ENCODE measurements at regions not wholly inside any gene's neighbourhood (a gene's known extent, or its start where the extent isn't known, plus 50 kb on each side); places are given as distances from the start of the nearest gene placed in this dataset.

- TF ChIP-seq, protein P1, sequence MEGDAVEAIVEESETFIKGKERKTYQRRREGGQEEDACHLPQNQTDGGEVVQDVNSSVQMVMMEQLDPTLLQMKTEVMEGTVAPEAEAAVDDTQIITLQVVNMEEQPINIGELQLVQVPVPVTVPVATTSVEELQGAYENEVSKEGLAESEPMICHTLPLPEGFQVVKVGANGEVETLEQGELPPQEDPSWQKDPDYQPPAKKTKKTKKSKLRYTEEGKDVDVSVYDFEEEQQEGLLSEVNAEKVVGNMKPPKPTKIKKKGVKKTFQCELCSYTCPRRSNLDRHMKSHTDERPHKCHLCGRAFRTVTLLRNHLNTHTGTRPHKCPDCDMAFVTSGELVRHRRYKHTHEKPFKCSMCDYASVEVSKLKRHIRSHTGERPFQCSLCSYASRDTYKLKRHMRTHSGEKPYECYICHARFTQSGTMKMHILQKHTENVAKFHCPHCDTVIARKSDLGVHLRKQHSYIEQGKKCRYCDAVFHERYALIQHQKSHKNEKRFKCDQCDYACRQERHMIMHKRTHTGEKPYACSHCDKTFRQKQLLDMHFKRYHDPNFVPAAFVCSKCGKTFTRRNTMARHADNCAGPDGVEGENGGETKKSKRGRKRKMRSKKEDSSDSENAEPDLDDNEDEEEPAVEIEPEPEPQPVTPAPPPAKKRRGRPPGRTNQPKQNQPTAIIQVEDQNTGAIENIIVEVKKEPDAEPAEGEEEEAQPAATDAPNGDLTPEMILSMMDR (conservative IDR thresholded peaks at IDR 0.05) = no peak
- no peak for TF ChIP-seq EZH2 (IDR thresholded peaks at IDR 0.05; ENCODE audit: low read depth)
These were observed 52.5 kb upstream of the CD55 start for GRCh38 chr1:207268753-207269511.

All from PC-9 (cell line).